NCI-H2029 treated with DMSO at 0.1 percent for 48 hours (cell line): ENCODE measurements at regions not wholly inside any gene's neighbourhood (a gene's known extent, or its start where the extent isn't known, plus 50 kb on each side); places are given as distances from the start of the nearest gene placed in this dataset.
"Not testable (repeated sequence)": the region's sequence is repeated elsewhere in the genome, so short reads cannot be mapped to it uniquely, and the experiment has no call there.

Experiments
- DNase-seq: peaks from one replicate; lab custom pipeline; 2025; lab: John Stamatoyannopoulos, UW

DNA sequence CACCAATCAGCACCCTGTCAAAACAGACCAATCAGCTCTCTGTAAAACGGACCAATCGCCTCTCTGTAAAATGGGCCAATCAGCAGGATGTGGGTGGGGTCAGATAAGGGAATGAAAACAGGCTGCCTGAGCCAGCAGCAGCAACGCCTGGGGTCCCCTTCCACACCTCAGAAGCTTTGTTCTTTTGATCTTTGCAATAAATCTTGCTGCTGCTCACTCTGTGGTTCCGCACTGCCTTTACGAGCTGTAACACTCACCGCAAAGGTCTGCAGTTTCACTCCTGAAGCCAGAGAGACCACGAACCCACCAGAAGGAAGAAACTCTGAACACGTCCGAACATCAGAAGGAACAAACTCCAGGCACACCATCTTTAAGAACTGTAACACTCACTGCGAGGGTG, 251.4 kb downstream of the ZIC4 start:
- not testable (repeated sequence) for DNase-seq

DNA sequence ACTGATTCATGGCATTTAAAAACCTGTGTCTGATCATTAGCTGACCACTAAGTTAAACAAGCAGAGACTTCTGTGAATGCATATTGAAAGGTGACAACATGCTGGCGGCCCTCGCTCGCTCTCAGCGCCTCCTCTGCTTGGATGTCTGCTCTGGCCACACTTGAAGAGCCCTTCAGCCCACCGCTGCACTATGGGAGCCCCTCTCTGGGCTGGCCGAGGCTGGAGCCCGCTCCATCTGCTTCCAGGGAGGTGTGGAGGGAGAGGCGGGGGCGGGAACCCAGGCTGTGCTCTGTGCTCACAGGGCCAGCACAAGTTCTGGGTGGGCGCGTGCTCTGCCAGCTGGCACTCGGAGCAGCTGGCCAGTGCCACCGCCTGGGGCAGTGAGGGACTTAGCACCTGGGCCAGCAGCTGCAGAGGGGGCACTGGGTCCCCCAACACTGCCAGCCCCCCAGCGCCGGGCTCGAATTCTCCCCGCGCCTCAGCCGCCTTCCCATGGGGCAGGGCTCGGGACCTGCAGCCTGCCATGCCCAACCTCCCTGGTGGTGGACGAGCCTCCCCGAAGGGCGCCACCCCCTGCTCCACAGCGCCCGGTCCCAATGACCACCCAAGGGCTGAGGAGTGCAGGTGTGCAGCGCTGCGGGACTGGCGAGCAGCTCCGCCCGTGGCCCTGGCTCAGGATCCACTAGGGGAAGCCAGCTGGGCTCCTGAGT, 252.4 kb downstream of the ZIC4 start:
- DNase-seq: no peak

DNA sequence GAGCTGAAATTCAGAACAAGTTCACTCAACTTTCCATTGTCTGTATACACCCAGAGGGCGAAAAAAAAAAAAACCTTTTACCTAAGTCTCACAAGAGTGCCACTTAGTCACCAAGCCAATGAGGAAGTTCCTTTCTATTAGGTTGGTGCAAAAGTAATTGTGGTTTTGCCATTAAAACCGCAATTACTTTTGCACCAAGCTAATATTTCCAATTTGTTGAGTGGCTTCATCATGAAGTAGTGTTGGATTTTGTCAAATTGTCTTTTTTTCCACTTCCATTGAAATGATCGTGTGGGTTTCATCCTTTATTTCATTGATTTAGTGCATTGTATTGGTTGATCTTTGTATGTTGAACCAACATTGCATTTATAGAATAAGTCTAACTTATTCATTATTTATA, 253.9 kb downstream of the ZIC4 start:
- no peak for DNase-seq

DNA sequence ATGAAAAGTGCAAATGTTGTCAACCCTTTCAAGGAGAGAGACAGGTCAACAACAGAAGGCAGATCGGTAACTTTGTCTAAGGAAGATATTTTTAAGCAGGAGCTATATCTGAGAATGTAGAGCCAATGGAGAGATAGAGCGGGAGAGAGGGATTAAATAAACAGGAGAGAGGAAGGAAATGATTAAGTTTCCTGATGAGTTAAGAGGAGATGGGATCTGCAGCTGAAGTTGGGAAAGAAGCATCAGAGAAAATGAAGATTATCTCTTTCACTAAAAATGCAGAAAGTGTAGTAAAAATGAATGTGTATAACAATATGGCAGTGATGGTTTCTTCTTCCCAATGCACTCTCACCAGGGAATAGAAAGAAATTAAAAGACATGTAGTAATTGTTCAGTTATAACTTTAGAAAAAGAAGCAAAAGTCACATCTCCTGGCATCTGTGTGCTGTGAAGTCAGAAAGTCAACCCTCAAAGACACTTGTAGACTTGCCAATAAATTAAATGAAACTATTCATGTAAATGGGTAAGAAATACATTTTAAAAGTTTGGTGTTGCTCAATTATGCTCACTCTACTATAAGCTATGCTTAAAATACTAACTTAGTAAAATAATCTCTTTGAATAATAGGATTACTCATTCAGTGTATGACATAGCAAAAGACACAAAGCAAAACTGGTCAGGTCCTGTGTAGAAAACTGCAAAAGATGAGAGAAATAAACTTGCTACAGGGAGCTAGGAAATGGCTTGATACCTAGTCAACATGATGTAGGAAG, 264.6 kb downstream of the ZIC4 start:
- no peak for DNase-seq

DNA sequence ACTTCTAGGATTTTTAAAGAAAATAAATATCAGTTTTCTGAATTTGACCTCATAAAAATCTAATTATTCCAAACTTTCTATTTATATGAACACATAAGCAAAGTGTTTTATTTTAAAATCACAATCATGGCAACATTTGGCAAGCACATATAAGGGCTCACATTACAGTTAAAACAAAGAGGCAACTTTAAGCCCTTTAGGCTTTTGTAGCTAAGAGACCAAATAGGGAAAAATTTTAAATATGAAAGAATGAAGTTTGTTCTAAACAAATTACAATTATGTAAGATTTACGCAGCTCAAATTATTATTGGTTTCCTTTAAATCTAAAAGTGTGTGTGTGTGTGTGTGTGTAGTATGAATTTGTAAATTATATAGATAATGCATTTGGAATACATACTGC, 267.0 kb downstream of the ZIC4 start:
- DNase-seq: no peak

DNA sequence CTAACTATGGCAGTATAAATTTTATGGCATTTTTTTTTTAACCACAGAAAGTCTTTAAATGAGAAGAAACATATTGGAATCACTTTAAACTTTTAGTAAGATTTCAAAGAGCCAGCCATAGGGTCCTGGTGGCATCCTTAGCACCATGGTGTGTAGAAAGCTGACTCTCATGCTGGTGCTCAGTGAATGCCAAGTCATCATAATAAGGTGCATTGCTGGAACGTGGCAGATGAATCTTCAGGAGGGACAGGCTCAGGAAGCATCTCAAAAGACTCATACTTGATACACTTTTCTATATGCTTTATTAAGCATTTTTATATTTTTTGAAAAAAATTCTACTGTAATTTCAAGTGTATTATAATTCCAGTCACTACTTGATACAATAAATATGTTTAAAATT, 274.2 kb downstream of the ZIC4 start:
- DNase-seq: no peak

DNA sequence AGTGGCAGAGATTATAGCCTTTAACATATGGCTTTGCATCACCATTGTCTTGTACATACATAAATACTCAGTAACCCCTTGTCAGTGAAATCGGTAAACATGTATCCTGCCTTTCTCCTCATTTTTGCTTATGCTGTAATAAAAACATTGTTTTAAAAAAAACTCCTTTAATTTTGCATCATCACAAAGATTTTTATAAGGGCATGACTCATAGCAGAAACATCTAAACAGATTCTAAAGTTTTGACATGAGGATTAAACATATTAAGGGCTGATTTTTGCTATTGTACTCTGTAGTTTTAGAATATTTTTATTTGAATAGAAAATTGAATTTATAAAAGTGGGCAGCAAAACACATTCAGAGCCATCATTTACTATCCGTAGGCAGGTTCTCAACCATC, 275.9 kb downstream of the ZIC4 start:
- DNase-seq: no peak

DNA sequence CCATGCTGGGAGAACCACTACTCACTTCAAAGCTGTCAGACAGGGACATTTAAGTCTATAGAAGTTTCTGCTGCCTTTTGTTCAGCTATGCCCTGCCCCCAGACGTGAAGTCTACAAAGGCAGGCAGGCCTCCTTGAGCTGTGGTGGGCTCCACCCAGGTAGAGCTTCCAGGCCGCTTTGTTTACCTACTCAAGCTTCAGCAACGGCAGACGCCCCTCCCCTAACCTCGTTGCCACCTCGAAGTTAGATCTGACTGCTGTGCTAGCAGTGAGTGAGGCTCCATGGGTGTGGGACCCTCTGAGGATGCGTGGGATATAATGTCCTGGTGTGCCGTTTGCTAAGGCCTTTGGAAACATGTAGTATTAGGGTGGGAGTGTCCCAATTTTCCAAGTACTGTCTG, 276.7 kb downstream of the ZIC4 start:
- DNase-seq: no peak

DNA sequence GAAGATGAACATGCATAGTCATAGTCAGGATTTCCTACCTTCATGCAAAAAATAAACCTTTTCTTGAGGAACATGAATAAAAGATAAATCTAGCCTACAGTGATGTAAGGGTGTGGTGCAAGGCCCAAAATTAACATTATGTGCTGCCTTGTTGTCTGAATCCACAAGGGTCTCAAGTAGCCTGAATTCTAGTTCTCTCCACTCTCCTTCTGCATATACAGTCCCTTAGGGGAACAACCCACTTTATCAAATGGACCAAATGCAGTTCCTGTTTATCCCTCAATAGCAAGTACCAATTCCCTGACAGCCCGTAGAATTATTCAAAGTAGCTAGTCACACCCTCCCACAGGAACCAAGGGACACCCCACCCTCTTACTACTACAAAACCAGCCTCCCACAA, 284.0 kb downstream of the ZIC4 start:
- no peak for DNase-seq

DNA sequence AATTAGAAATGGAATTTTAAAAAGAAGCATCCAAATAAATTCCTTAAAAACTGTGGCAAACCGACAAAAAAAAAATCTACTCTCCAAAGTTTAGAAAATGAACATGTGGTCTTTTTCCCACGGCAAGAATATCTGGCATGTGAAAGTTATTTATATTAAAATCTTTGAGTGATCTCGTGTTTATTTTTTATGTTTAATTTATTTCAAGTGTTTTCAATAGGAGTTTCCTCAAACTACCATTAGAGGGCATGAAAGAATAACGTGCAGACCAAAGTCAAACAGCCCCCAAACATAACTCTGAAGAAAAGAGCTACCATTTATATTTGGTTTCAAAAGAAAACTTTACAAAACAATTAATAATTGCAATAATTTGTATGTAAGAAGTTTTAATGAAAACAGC, 286.4 kb downstream of the ZIC4 start:
- no peak for DNase-seq

DNA sequence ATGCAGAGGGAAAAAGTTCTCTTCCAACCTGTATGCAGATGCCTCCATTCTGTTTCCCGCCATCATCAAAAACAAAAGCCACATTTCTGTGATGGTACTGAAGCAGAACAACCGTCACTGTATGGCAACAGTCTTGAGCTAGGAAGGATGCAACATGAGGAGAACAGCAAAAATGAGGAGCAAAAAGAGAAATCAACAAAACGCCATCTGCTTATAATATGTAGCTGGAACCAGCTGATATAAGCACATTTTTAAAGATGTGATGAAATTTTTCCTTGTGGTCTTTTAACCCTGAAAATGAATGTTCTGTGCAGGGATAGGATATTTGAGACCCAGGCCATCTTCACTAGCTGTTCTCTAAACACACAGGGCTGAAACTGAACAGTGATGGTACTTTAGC, 287.0 kb downstream of the ZIC4 start:
- no peak for DNase-seq

DNA sequence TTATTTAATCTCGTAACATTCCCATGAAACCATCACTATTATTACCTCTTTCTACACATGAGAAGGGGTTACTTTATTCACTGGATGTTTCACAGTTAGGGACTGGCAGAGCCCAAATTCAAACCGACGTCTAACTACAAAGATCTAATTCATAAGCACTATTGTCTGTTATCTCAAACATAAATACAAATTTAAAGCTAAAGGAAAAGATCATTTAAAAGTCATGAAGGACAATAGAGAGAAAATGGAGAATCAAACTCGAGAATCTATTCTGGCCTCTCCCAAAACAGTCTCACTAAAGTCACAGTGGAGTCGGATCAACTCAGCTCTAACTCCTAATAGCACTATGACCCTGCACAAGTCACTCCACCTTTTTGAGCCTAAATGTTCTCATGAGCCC, 287.7 kb downstream of the ZIC4 start:
- DNase-seq: no peak

DNA sequence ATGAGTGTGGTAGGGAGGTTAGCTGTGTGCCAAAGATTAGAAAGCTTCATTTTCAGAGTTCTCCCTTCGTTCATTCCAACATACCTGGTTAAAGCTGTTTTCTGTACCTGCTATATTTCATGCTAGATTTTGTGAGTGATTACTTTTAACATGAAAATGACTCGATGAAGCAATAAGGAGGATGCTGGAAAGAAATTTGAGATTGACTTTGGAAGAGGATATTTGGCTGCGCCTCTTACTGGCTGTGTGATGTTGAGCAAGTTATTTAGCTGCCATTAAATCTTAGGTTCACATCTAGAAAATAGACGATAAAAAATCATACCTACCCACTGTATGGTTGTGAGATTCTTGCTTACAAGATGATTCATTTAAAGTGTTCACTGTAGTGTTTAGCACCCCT, 288.7 kb downstream of the ZIC4 start:
- DNase-seq: no peak

DNA sequence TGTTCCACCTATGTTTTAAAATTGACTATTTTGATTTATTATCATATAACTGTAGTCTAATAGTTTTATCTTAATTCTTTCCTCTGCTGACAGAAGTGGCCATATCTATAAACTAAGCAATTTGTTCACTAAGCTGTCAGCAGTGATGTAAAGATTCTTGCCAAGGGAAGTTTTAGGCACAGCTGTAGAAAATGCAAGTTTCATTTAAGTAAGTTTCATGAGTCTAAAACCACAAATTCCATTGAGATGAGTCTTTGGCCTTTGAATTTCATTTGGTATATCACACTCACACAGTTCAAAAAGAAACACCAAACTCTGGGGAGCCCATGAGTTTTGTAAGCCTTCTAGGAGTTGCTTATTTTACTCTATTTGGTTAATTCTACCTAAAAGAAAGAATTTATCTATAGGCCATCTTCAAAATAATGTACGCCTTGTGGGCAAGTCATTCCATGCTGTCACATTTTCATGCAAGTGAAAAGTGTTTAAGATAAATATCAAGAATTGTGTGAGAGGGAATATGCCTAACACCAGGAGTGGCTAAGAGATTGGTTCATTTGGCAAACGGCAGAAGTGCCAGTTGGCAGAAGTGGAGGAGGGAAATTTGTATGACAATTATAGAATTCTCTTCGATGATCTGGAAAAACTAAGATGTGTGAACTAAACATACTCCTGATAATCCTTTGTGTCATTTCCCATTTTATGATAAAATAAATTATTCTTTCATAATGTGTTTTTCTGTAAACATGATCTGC, 292.9 kb downstream of the ZIC4 start:
- no peak for DNase-seq

DNA sequence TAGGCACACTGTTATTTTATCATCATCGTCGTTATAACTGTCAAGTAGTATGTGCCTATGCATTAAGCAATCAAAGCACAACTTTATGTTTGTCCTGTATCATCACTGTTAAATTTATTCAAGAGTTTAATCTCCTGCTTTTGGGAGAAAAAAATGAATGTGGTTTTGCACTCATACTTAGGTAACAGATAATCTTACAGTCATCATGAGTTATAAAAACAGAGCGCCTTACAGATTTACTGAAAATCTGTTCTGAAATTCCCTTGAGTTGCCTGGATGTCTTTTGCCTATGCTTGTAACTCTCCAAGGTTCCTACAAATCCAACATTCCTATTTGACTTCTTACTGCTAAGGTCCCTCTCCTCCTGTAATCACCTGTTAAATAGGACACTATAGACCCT, 307.3 kb downstream of the ZIC4 start:
- no peak for DNase-seq

DNA sequence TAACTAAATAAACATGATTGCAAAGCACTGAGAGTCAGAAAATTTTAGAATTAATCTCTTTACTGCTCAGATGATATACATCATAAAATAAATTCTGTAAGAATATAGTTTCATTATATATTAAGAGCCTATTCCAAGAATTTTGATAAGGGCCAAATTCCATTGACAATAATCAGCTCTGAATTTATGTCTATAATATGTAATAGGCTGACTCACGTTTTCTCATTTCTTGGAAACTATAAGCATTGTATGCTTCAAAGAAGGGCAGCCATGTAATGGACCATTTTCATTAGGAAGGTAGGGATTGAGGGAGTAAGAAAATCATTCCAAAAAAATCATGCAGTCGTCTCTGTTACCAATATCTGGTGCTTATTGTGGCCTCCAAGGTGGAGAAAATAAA, 315.9 kb downstream of the ZIC4 start:
- DNase-seq: no peak

DNA sequence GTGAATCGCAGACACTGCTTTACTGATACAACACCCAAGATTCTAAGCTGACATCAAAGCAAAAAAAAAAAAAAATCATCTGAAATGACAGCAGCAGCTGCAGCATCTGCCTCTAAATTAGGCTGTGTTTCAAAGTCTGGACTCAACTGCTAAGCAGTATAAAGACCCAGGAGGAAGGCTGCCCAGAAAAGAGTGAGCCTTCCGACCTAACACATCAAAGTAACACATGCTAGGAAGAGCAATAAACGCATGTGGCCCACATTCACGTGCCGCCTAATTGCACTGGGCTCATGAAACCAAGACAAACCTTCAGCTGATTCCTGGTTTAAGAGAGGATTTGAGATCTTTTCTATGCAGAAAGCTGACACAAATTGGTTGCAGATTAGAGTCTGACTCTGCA, 317.1 kb downstream of the ZIC4 start:
- DNase-seq: no peak

DNA sequence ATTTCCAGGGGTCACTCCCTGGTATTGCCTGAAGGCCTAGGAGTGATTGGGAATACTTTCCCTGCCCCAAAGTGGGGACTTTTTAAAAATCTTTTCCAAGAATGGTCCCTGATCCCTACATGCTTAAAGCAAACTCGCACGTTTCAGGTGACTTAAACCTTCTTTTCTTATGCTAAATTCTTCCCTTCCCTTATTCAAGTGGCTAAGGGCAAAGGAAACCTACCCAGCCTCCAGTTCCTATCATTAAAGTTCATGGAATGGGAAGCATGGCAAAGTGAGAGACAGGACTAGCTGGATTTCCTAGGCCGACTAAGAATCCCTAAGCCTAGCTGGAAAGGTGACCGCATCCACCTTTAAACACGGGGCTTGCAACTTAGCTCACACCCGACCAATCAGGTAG, 346.8 kb downstream of the ZIC4 start:
- not testable (repeated sequence) for DNase-seq

DNA sequence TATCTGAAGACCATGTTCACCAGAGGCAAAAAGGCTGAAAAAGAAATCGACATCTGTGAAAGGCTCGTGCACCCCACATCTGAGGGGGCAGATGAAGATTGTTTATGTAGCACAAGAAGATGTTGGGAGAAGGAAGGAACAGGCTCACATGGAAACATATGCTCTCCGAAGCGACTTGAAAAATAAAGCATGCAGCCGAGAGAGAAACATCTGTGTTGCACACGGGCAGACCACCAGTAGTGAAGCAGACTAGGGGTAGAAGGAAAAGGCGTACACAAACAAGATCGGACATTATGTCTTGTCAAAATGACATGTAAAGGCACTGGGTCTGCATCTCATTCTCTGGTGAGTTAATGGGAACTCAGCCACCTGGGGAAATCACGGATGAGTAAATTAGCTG, 356.5 kb downstream of the ZIC4 start:
- no peak for DNase-seq

DNA sequence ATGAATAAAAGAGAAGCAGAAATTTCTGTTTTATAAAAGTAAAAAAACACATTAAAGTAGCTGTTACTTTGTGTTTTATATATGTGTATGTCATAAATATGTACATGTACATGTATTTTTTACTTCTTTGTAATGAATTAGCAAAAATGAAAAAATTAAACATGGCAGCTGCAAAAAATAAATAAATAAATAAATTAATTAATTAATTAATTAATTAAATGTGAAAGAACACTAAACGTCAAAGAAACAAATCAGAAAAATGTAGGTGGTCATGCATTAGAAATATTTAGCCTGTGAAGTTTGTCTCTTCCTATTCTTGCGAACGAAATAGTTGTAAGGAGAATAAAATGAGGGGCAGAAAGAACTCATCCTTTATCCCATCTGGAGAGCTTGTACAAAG, 357.0 kb downstream of the ZIC4 start:
- no peak for DNase-seq

DNA sequence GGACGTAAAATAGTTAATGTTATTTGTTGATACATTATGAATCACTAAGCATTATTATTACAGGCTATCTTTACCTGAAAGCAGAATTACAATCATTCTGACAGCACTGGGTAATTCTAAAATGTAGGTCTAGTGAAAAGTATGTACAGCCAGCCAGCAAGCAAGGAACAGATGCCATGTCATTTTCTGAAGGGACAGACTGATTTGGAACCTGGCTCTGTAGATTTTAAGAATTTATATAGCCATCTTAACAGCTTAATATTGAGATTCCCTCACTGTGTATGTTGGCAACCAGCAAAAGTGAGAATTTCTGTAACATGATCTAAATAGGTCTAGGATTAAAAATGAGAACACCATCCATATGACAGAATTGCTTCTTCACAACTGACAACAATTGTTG, 359.4 kb downstream of the ZIC4 start:
- DNase-seq: no peak

DNA sequence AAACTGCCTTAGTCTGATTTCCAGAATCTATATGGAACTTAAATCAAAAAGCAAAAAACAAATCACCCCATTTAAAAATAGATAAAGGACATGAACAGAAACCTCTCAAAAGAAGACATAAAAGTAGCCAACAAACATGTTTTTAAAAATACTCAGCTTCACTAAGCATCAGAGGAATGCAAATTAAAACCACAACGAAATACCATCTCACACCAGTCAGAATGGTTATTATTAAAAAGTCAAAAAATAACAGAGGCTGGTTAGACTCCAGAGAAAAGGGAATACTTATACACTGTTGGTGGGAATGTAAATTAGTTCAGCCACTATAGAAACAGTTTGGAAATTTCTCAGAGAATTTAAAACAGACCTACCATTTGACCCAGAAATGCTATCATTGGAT, 367.9 kb downstream of the ZIC4 start:
- no peak for DNase-seq

DNA sequence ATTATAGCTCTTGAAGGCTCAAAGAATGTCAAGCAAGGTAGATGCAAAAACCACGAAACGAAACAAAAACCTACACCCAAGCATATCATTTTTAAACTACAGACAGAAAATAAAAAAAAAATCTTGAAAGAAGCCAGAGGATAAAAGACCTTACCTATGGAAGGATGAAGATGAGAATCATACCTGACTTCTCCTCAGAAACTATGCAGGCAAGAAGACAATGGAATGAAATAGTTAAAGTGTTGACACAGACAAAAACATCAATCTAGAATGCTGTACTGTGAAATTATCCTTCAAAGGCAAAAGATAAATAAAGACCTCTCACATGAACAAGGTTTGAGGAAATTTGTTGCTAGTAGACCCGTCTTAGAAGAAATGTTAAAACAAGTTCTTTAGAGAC, 372.0 kb downstream of the ZIC4 start:
- no peak for DNase-seq
